ENCODE measurements at regions not wholly inside any gene's neighbourhood (a gene's known extent, or its start where the extent isn't known, plus 50 kb on each side); places are given as distances from the start of the nearest gene placed in this dataset.

GRCh38 chr3:148477375-148477774, 220.3 kb upstream of the AGTR1 start:
- TF ChIP-seq IKZF1 (conservative IDR thresholded peaks at IDR 0.05), result no peak
- no peak for TF ChIP-seq CTCF (IDR thresholded peaks at IDR 0.05 in 2 of 3, conservative IDR thresholded peaks at IDR 0.05 in 1 of 3; ENCODE audit: control insufficient read depth in 2 of 3, extremely low read depth in 1 of 3, insufficient read depth in 1 of 3, low read depth in 3 of 3, low read length in 3 of 3)
- TF ChIP-seq EZH2 (IDR thresholded peaks at IDR 0.05; ENCODE audit: borderline replicate concordance, control insufficient read depth, low read depth, low read length), result no peak
- no peak for TF ChIP-seq CHD2 (IDR thresholded peaks at IDR 0.05; ENCODE audit: borderline replicate concordance, low read depth, low read length)
- TF ChIP-seq SUZ12 (IDR thresholded peaks at IDR 0.05; ENCODE audit: unreplicated experiment), result no peak
- no peak for TF ChIP-seq POLR2AphosphoS2 (IDR thresholded peaks at IDR 0.05; ENCODE audit: low read depth, low read length)
- no peak for TF ChIP-seq E4F1 (IDR thresholded peaks at IDR 0.05; ENCODE audit: borderline replicate concordance, partially characterized antibody)
- no peak for TF ChIP-seq BACH1 (IDR thresholded peaks at IDR 0.05; ENCODE audit: borderline replicate concordance)
